NCI-H748 treated with DMSO at 0.1 percent for 48 hours (cell line): ENCODE measurements at regions not wholly inside any gene's neighbourhood (a gene's known extent, or its start where the extent isn't known, plus 50 kb on each side); places are given as distances from the start of the nearest gene placed in this dataset.

Experiments used
- DNase-seq: peaks from one replicate; lab custom pipeline; 2025; lab: John Stamatoyannopoulos, UW

DNA sequence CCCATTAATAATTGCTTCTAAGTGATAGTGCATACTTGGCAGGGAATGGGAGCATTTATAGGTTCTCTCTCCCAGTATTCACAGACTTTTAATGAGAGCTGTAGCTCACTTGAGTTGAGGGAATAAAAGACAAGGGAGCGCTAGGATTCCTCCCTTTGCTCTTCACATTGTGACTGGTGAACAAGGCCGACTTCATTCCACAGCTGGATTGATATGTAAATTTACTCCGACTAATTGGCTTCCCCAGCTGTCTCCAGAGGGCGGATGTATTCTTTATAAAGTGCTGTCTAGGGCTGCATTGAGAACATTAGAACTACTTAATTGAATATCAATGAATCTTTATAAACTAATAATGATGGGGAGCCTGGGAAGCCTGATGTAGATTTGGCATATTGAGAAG lies 63.4 kb downstream of the GPR50 start:
- DNase-seq, result no peak

DNA sequence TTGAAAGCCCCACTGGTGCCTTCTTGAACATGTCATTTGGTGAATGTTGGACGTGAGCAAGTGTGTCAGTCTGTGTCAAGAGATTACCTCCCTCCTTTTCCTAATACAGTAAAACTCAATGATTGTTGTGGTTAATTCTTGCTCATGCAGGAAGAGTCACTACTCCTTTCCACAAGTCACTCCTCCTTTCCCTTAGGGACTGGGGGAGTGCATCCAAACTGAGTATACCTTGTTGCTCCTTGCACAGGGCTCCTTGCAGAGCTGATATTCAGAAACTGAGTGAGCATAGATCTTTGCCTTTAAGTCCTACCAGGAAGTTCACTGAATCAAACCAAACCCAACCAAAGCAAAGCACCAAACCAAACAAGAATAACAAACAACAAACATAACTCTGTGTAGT lies 63.9 kb downstream of the GPR50 start:
- DNase-seq, result no peak

DNA sequence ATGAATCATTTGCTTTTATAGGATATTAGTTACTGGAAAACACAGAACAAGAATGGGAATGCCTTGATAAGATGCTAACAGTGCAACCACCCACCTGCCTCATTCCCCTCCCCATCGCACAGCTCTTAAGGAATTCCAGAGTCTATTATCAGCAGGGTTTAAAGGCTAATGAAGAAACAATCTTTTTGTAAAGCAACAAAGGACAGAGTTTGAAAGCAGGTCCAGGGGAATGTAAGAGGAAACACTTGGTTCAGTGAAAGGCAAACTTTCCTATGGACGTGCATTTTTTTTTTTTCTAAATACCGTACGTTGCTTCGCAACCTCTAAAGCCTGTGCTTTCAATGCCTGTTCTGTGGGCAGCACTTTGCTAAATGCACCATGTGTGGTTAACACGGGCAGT lies 92.5 kb downstream of the GPR50 start:
- no peak for DNase-seq

DNA sequence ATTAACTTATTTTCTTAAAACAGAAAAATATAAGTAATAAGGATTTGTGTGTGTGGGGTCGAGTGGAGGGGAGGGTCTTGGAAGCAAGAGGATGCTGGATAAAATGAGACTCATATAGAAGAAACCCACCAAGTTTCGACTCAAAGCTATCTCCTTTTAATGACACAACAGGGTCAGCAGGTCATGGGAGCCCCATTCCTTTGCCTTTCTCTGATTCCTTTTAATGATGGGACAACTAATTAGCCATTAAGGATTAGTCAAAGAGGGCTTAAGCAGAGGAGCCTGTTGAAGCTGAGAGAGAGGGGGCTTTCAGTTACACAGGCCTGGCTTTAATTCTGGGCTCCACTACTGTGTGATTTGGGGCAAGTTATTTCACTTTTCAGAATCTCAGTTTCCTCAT lies 102.8 kb downstream of the GPR50 start:
- DNase-seq, result no peak

DNA sequence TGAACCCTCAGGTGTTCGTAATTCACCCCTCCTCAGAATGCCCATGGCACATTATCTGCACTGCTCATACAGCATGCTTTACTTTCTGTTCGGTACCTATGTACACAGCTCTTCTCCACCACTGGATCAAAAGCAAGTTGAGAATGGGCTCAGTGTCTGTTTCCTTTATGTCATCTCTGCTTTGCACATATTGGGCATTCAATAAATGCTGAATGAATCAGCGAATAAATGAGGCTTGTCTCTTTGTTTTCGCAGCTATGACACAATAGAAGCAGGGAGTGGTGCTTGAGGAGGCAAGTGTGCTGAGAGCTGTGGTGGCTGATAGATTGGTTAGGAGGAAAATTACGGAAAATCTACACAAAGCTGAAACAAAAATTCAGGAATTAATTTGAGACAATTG lies 109.1 kb upstream of the VMA21 start:
- DNase-seq, result peak; percentile 6

DNA sequence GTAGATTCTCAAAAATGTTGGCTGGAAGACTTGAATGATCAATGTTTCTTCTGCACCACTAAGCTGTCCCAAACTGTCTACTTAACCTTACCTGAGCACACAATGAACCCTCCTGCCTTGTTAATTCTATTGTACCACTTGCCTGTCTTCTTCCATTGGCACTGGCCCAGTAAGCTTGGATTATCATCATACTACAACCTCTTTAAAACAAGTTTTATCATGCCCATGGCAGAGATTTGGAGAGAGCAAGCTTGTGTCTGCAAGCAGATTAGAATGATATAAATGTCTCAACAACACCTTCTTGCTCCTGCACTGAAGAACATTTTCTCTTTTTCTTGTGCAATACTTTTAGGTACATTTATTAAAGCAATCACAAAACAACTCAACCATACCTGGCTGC lies 74.0 kb upstream of the VMA21 start:
- DNase-seq, result no peak

DNA sequence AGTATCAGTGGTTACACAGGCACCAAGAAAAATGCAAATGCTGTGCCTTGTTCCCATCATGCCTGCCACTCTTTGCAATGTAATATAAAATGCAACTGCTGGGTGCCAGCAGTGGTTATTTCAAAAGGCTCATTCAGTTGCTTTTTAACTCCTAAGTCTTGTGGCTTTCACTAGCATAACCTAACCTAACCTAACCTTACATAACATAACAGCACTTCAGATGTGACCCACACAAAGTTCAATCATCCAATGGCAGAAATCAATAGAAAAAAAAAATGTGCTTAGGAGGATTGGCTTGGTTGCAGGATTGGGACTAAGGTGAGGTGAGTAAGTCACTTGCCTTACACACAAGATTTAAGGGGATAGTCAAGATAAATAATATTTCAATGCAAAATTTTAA lies 60.2 kb upstream of the VMA21 start:
- no peak for DNase-seq

DNA sequence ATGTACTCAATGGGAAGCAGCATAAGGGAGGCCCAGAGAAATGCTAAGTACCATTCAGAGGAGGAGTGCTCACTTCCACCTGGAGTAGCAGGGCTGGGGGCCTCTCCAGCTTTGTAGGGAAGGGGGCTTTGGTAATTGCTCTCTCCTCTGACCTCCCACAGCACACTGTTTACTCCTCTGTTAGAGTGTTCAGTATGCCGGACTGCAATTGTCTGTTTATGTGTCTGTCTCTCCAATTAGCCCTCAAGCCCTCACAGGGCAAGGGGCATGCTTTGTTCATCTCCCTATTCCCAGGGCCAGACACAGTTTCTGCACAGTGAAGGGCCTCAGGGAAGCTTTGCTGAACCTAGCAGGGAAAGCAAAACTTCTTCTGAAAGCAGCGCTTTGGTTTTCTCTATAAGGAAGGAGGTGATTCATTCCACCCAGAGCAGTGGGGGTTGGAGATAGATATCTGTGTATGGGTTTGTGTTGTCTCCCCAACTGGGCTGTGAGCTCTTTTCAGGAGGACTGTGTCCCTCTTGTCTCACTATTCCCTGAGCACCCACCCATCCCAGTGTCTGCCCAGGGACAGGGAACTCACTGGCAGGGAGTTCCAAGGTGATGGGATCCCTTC lies 50.0 kb upstream of the VMA21 start:
- DNase-seq, result no peak
